MCF 10A (cell line): ENCODE measurements at regions not wholly inside any gene's neighbourhood (a gene's known extent, or its start where the extent isn't known, plus 50 kb on each side); places are given as distances from the start of the nearest gene placed in this dataset.

Experiments used
- BruUV-seq: library from RNA; stranded (reverse); fragments of 400-500 nt; replicated peaks from 2 replicates; lab custom pipeline; 2021; lab: Mats Ljungman, UMichigan
- CTCF ChIA-PET: fragments of 300-600 bp; sonication (Branson Sonifier 250); formaldehyde crosslinking; extraction: SDS; loops from one replicate; lab custom pipeline; 2021; ENCODE audit warnings: antibody characterized with exemption, inconsistent platforms; lab: Yijun Ruan, JAX
- POLR2A ChIA-PET: fragments of 300-600, 350-650 bp; sonication (Branson Sonifier 250); formaldehyde crosslinking; extraction: SDS; loops from one replicate; lab custom pipeline; 2020; ENCODE audit warnings: antibody characterized with exemption, inconsistent platforms; lab: Yijun Ruan, JAX
- DNase-seq: peaks from one replicate; pipeline ENCODE4 v3.0.0-alpha.2; 2018; ENCODE audit not compliant: unreplicated experiment
- H3K27ac Mint-ChIP-seq: one replicate; pipeline ENCODE4 v1.8.0; 2022; ENCODE audit warnings: mild to moderate bottlenecking, low read depth, mixed read lengths; ENCODE audit not compliant: unreplicated experiment
- H3K27me3 Mint-ChIP-seq: one replicate; pipeline ENCODE4 v1.8.0; 2022; ENCODE audit warnings: mixed read lengths; ENCODE audit not compliant: insufficient read depth, unreplicated experiment
- H3K36me3 Mint-ChIP-seq: one replicate; pipeline ENCODE4 v1.8.0; 2022; ENCODE audit warnings: mild to moderate bottlenecking, moderate library complexity, mixed read lengths; ENCODE audit not compliant: insufficient read depth, unreplicated experiment
- H3K4me1 Mint-ChIP-seq: one replicate; pipeline ENCODE4 v1.8.0; 2022; ENCODE audit warnings: mixed read lengths; ENCODE audit not compliant: insufficient read depth, unreplicated experiment
- H3K4me3 Mint-ChIP-seq: one replicate; pipeline ENCODE4 v1.8.0; 2022; ENCODE audit warnings: mild to moderate bottlenecking, moderate library complexity, mixed read lengths; ENCODE audit not compliant: unreplicated experiment
- H3K9me3 Mint-ChIP-seq: one replicate; pipeline ENCODE4 v1.8.0; 2022; ENCODE audit warnings: mixed read lengths; ENCODE audit not compliant: unreplicated experiment
- CTCF ChIP-seq: fragments of 200-600 bp; IDR thresholded peaks from one replicate; pipeline ENCODE4 v1.8.0; 2022; ENCODE audit warnings: antibody characterized with exemption, mild to moderate bottlenecking; ENCODE audit not compliant: unreplicated experiment
- intact Hi-C: fragments of 100-400 bp; cut with micrococcal nuclease; formaldehyde crosslinking; loops from 2 replicates; pipeline ENCODE4 v1.14.1; 2022

- Mint-ChIP-seq H3K36me3 (no peaks in the 10 kb centered on the region), H3K27ac (no peak overlapping the region), H3K4me3 (no peak overlapping the region), H3K27me3 (no peaks in the 10 kb centered on the region), H3K9me3 (no peaks in the 10 kb centered on the region), H3K4me1 (peaks cover 37% of the 10 kb centered on the region)
- BruUV-seq = no TSS peak
- no peak for TF ChIP-seq CTCF
- ChIA-PET CTCF (no interaction called here), POLR2A (no interaction called here)
- no peak for DNase-seq
- intact Hi-C loops = no loop called here
Observed at GRCh38 chr10:36496758-36497157, 628.6 kb upstream of the ANKRD30A start.

GRCh38 chr10:36494371-36494770, 631.0 kb upstream of the ANKRD30A start:
- BruUV-seq = no TSS peak
- intact Hi-C loops = loop anchor here (1.0 to 2.0 kb wide), 2 partner anchors 231 to 852 kb away; partner anchors contain the start of gene FZD8
- Mint-ChIP-seq H3K27me3 (no peaks in the 10 kb centered on the region), H3K4me3 (no peak overlapping the region), H3K4me1 (peaks cover 44% of the 10 kb centered on the region), H3K36me3 (no peaks in the 10 kb centered on the region), H3K9me3 (no peaks in the 10 kb centered on the region), H3K27ac (peak overlapping the region; percentile 87)
- peak; percentile 67 for DNase-seq
- ChIA-PET POLR2A (interaction anchor here (1.3 to 2.4 kb wide), 4 partner anchors 26 to 858 kb away, joined by 4 to 14 read pairs (median 6); no protein-coding TSS in a partner anchor), CTCF (interaction anchor here (0.7 kb wide), 1 partner anchor 387 kb away, joined by 3 read pairs; no protein-coding TSS in a partner anchor)
- no peak for TF ChIP-seq CTCF

GRCh38 chr10:36493516-36493880, 631.9 kb upstream of the ANKRD30A start:
- Mint-ChIP-seq H3K27me3 (no peaks in the 10 kb centered on the region), H3K9me3 (no peaks in the 10 kb centered on the region), H3K27ac (peak overlapping the region; percentile 76), H3K4me1 (peaks cover 43% of the 10 kb centered on the region), H3K4me3 (no peak overlapping the region), H3K36me3 (no peaks in the 10 kb centered on the region)
- no peak for DNase-seq
- no TSS peak for BruUV-seq
- ChIA-PET CTCF (interaction anchor here (0.6 to 1.9 kb wide), 4 partner anchors 70 to 881 kb away, joined by 3 to 6 read pairs (median 4); no protein-coding TSS in a partner anchor), POLR2A (interaction anchor here (0.6 to 2.4 kb wide), 9 partner anchors 21 to 857 kb away, joined by 3 to 14 read pairs (median 3); no protein-coding TSS in a partner anchor)
- TF ChIP-seq CTCF = no peak
- intact Hi-C loops = loop anchor here (1.0 kb wide), 1 partner anchor 25 kb away; no protein-coding TSS in a partner anchor

GRCh38 chr10:36492590-36493515, 632.5 kb upstream of the ANKRD30A start:
- peak overlapping the region; percentile 76 for H3K27ac Mint-ChIP-seq
- H3K36me3 Mint-ChIP-seq = no peaks in the 10 kb centered on the region
- intact Hi-C loops = loop anchor here (1.0 kb wide), 1 partner anchor 25 kb away; no protein-coding TSS in a partner anchor
- peaks cover 43% of the 10 kb centered on the region for H3K4me1 Mint-ChIP-seq
- POLR2A ChIA-PET = interaction anchor here (0.6 to 2.4 kb wide), 11 partner anchors 20 to 856 kb away, joined by 3 to 14 read pairs (median 3); no protein-coding TSS in a partner anchor
- BruUV-seq = no TSS peak
- H3K4me3 Mint-ChIP-seq = no peak overlapping the region
- no peaks in the 10 kb centered on the region for H3K27me3 Mint-ChIP-seq
- no peak for TF ChIP-seq CTCF
- DNase-seq = peak; percentile 43
- no peaks in the 10 kb centered on the region for H3K9me3 Mint-ChIP-seq
- CTCF ChIA-PET = interaction anchor here (0.5 to 1.9 kb wide), 7 partner anchors 12 to 880 kb away, joined by 3 to 6 read pairs (median 3); no protein-coding TSS in a partner anchor
